Right renal pelvis (tissue), 4 donors: ENCODE measurements at regions not wholly inside any gene's neighbourhood (a gene's known extent, or its start where the extent isn't known, plus 50 kb on each side); places are given as distances from the start of the nearest gene placed in this dataset.

ENCODE experiments used
- DNase-seq, 4 donors: peaks; one replicate each; pipeline ENCODE4 v3.0.0-alpha.2; 2013; ENCODE audit warnings: low read depth in 4 of 4, low spot score in 3 of 4, missing footprints in 1 of 4

DNA sequence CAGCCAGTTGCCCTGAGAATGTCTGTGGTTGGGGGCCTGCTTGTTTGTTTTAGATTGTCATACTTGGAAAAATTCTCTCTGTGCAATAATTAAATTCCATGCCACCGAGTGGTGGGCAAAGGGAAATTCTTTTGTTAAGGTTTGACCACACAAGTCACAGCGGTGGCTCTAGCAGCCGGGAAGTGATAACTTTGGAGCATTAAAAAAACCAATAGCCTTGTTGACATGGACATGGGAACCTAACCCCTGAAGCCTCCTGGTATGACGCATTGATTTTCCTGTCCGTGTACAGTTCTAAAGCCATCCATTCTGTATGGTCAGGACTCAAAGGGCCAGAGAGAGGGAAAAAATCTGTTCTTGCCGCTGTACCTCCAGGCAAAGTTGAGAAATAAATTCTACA lies 384.9 kb upstream of the ZNF507 start:
- no peak for DNase-seq

DNA sequence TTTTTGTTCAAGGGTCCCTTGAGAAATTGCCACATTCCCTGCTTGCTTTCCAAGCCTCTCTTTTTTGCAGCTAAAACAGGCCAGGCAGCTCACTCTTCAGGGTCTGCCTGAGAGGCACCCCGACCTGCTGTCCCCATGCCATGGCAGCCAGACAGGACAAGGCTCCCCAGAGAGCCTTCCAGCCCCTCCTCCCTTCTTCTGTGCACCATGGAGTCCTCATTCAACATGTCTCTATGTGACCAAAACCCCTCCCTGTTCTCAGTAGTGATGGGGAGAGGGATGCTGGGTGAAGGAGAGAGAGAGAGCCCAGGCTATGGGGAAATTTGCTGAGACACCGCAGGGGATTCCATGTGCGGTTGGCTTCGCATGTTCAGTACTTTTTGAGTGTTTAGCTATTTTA lies 384.2 kb upstream of the ZNF507 start:
- DNase-seq = no peak

DNA sequence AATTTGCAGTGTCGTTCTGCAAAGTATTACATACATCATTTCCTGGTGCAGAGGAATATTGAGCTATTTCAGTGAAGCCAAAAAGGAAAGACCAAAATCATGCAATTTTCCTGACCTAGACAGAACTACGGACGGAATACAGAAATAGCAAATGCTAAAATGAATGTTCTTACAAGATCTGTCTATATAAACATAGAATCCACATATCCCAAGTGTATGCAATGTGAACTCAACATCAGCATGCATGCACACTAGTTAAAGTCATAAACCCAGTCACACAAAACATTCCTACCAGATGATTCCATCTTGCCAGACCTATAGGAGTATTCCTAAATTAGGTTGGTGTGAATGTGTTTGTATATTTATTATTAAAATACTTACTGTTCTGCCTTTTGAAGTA lies 383.7 kb upstream of the ZNF507 start:
- no peak for DNase-seq

DNA sequence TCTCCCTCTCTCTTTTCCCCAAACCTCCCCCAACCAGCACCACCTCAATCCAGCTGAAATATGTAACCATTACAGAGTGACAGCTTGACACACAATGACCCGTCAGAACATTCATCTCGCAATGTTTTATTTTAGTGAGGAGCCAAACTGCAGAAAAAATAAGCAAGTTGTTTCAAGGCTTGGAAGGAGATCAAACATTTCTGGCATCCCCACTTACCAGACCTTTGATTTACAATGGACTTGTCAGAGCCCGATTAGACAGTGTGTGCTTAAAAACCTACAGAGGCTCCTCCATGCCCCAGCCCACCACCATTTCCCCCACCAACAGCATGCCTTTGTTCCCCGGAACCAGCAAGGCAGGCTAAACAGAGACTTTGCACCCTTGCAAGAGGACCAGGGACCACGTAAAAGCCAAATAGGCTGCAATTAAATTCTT lies 382.8 kb upstream of the ZNF507 start:
- peak; percentile 50 to 81 (median 72) for DNase-seq

DNA sequence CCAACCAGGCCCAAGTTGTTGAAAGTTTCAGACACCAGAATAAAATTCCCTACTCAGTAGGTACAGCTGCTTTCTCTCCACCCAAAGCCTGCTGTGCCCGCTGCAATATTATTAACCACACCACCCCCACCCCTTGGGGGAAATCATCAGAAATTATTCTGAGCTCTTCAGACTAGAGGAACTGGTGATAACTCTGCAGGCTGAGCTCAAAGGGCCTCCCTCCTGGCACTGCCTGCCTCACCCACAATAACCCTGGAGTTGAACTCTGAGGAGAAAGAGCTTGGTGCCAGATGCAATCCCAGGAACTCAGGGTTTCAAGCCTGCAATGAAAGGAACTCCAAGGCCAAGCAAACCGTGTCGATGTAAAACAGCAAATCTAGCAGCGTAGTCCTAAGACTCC lies 381.7 kb upstream of the ZNF507 start:
- DNase-seq = no peak

DNA sequence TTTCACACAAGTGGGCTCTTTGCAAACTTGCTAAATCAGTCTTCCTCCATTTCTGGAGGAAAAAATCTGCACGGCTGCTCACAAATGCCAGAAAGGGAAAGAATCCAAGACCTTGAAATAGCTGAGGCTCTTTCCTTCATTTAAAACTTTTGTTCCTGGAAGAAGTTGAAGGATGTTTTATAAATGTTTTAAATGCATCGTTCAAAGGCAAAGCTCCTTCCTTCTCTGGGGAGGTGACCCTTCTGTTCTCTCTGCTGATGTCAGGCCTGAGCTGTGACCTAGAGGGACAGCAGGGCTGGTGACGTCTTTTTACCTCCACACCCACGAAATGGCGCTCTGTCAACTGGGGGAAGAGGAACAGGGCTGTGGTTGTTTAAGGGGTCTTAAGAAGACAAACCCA lies 376.4 kb upstream of the ZNF507 start:
- DNase-seq = no peak

DNA sequence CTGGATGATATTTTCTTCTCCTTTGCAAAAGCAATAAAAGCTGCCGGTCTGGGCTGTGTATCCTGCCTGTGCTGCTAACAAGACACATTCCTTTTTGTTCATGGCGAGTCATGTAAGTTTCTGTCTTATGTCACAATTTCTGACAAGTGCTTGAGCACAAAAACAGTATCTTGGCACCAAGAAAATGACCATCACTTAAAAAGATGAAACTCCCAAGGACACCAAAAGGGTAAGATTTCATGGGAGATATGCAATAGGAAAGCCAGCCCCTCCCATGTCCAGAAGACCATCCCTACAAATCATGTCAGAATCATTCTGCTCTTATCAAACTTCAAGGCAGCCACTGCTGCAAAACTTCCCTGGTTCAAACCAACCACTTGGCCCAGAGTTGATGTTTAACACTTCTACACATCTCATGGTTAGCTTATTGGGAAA lies 375.4 kb upstream of the ZNF507 start:
- no peak for DNase-seq

DNA sequence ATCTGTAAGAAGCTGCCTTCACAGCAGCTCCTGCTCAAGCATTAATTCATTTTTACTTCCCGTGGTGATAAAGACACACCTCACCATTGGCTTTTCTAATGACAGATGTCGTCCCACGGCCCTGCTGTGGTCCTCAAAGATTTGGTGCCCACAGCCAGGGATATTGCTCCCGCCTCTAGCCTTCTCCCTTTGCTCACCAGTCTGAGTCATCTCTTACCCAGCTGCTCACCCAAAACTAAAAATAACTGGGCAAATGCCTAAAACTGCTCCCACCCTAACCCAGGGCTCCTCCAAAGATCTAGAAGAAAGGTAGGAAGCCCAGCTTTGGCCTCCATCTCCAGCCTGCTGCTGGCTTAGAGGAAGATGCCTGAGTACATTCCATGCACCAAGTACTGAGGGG lies 371.1 kb upstream of the ZNF507 start:
- DNase-seq = no peak

DNA sequence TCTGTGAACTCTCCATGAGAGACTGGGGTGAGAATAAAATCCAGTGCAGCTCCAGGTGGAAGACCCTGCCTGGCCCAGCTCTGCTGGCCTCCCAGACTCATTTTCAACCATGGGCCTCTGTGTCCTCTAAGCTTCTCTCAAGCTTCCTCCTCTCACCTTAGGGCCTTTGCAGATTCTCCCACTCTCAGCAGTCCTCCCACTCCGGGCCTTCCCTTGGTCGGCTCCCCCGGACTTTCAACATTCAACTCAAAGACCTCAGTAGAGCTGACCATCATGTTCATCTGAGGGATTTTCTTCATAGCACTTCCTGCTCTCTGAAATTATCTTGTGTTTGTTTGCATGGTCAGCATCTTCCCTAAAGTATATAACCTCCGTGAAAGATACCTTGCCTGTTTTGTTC lies 370.5 kb upstream of the ZNF507 start:
- no peak for DNase-seq

DNA sequence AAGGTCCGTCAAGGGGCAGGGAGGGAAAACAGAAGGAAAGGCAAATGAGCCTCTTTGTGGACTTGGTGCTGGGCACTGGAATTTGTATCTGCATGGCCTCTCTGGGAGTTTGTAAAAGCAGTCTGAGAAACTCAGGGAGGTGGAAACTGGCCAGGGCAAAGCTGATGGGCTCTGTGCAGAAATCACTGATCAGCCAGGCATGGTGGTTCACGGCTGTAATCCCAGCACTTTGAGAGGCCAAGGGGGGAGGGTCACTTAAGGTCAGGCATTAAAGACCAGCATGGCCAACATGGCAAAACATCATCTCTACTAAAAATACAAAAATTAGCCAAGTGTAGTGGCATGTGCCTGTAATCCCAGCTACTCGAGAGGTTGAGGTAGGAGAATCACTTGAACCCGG lies 369.9 kb upstream of the ZNF507 start:
- no peak for DNase-seq

DNA sequence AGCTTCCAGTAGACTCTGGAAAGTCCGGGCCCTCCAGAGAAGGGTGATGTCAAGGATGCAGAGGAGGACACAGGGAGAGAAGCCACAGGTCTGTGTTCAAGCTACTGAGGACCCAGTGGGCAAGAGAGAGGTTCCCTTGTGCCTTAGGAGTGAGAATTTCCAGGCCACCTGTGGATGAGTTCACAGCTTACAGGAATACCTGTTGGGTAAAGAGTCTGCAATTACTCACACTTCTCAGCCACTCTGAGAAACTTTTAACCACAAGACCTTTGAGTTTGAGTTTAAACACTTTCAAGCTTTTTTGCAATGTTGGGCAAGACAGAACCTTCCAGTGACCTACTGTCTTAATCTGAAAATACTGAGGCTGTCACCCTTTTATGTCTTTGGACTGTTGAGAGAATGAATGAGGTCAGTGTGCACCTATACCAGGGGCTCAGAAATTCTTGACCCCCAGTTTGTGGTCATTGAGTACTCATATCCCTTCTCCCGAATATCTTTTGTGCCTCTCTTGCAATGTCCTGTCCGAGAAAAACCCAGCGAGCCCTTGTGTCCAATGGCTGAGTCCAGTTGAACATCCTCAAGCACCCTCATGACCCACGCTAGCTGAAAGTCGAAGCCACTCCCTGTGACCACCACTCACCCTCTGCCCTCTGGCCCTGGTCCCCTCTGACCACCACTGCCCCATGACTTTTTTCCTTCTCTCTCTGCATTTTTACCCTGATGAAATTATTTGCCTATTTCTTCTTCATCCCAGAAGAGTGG lies 368.5 kb upstream of the ZNF507 start:
- no peak for DNase-seq

DNA sequence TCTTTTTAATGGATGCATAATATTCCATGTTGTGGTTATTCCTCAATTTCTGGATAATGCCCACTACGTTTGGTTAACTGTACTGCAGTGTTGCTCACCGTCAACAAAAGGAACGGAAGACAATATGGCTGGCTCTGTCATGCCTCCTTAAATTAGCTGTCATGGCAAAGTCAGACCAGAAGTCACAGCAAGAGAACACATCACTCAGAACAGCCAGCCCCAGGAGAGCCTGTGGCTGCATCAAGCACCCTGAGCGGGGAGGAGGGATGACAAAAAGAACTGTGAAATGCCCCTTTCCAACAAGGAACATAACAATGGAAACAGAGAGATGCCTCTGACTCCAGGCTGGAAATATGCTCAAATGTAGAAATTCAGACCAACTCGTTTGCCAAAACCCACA lies 366.0 kb upstream of the ZNF507 start:
- no peak for DNase-seq

DNA sequence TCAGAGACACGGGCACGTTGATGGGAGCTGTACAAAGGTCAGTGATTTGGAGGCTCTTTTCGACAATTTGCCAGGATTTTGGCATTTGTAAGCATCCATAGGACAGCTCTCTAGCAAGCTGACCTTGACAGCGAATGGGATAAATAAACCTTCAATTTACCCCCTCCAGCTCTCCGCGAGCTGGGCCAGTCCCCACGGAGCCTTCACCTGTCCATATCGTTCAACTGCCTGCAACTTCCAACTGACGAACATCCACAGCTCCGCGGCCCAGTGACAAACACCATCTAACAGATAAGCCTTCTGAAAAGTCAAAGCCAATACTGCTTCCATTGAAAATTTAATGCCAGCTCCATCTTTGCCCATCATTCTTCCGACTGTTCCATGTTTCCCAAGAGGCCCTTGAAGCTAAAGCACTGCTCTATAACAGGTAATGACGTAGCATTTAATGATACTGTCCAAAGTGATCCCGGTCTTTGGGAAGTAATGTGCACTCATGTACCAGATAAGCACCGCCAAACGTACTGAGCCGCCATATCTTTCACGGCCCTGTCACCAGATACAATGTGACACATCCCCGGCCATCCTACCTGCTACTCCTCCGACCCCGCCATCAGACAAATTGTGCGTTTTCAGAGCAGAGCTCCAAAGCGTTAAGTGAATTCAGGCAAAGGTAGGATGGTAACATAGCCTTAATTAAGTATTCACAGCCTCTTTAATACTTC lies 365.3 kb upstream of the ZNF507 start:
- DNase-seq = no peak

DNA sequence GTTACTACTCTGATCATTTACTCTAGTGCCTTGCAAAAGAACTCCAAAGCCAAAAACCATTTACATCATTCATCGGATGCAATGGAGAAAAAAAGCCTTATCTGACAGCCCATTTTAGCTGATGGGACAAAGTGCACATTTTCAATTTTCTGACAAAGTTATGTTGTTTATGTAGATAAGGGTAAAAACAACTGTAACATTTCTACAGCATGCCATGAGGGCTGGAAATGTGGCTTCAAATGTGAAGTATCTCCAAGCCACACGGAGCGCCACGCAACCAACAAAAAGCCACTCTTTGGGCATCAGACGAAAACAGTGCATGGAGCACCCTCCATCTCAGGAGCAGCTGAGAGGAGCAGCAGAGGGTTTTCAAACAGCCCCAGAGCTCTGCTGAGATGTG lies 364.6 kb upstream of the ZNF507 start:
- no peak for DNase-seq

DNA sequence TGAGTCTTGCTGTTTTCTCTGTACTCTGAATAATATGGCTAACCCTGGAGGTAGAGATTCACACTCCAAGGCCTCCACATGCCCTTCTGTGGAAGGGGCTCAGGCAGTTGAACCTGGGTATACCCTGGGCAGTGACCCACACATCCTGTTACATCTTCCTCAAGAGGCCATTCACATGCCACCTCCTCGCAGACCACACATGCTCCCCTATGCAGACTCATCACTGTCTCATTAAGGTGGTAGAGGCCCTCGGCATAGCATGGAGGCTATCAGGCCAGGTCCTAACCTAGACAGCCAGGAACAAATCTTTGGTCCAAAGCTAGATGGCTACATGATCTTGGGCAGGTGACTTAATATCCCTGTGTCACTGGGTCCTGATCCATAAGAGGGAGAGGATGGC lies 363.9 kb upstream of the ZNF507 start:
- DNase-seq = no peak

DNA sequence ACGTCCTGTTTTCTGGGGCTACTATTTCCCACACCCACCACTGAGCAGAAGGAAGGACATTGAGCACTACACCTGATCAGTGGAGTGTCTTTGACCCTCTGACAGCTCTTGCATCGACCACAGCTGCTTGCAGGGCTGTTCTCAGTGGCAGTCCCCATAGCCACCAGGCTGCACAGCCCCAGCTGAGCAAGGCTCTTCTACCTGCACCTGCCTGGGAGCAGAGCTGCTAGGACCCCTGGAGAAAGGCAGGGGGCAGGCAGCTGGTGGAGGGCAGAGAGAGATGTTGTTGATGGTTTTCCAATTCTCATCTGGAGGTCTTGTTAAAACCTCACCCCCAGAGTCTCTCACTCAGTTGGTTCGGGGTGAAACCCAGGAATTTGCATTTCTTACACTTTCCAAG lies 361.8 kb upstream of the ZNF507 start:
- DNase-seq = no peak

DNA sequence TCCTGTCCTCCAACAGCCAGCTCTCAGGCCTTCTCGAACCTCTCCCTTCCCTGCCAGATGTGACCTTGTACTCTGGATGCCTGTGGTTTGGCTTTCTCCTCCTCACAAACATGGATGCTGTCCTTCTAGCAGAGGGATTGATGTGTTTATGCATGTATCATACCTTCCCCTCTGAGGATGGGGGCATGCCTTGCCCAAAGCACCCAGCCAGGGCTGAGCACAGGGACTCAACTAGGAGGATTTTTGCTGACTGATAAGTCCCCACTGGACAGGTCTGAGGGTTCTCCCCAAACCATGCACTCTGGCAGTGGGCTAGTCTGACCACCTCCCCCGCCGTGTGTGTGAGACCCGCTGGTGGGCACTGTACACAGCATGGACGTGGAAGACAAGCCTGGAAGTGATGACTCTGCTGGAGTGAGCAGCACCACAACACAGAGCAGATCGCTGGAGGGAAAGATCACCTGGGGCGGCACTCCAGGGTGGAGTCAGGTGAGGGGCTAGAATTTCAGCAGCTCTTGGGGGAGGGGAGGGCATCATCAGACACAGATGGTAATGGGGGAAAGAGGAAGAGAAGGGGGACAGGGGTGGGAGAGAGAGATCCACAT lies 360.3 kb upstream of the ZNF507 start:
- no peak for DNase-seq

DNA sequence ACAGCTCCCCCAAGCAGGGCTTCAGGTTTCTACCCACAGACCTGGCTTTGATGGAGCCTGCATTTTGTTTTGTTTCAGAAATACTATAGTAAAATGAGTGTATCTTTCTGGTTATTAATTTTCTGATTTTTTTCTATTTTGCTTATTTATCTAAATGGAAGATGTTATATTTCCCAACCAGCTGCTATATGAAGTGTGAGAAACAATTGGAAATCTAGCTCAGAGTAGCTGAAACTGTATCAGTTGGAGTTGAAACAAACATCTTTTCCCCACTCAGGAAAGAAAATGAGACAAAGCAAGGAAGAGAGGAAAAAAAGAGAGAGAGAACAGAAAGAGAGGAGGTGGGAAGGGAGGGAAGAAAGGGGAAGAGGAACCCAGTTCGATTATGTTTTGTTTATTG lies 358.5 kb upstream of the ZNF507 start:
- DNase-seq = no peak

DNA sequence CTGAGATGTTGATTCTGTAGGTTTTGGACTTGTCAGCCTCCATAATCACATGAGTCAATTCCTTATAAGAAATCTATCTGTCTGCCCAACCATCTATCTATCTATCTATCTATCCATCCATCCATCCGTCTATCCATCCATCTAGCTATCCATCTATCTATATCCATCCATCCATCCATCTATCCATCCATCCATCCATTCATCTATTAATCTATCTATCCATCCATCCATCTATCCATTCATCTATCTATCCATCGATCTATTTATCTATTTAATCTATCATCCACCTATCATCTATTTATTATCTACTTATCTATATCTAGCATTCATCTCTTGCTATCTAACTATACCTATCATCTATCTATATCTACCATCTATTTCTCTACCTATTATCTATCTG lies 357.2 kb upstream of the ZNF507 start:
- no peak for DNase-seq

DNA sequence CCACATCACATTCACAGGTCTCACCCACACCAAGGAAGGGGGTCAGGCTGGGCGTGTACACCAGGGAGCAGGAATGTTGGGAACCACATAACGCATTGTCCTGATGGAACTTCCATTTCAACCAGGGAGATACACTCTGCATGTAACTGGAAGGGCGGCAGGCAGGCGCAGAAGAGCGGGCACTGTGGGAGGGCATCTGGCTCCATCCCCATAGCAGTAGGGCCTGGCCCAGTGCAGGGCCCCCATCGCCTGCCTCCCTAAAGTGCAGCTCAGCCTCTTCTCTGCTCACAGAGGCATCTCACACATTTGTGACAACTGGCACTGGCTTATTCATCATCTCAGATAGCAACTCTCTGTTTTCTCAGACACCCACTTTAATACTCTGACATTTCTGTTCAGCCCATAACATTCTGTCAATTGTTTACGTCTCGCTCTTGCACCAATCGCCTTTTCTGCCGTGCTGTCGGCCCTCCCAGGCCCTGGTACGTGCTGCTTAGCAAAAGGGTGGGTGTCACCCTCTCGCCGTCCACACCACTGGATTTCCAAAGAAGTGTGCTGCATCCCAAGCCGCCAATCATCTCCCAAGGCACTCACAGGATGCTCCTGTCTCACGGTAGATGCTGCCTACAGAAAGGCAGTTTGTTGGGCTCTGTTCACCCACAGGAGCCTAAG lies 353.3 kb upstream of the ZNF507 start:
- no peak for DNase-seq

DNA sequence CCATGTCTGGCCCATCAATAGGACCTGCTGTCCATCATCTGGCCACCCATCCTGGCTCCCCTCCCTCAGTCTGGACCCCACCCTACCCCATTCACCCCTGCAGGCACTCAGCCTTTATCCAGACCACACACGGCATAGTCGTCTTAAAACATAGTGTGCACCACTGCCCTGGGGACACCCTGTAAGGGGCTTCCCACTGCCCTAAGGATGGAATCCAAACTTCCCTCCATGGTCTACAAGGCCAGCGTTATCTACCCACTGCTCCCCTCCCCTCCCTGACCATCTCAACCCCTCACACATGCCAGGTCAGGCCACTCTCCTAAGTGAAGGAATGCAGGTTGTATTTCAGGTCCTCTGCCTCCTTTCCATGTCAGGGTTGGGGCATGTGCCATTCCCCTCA lies 352.7 kb upstream of the ZNF507 start:
- DNase-seq = no peak
